GM18505 (cell line): ENCODE measurements at regions not wholly inside any gene's neighbourhood (a gene's known extent, or its start where the extent isn't known, plus 50 kb on each side); places are given as distances from the start of the nearest gene placed in this dataset.

Experiments used
- ATAC-seq: cut with Tn5 transposase; IDR thresholded peaks from one replicate; pipeline ENCODE4 v1.9.1; 2021; ENCODE audit not compliant: unreplicated experiment
- POLR2A ChIP-seq: IDR thresholded peaks from 4 replicates; pipeline ENCODE4 v1.6.1; 2011; ENCODE audit warnings: borderline replicate concordance; ENCODE audit not compliant: insufficient read depth, insufficient read length; ENCODE audit errors: extremely low read depth

GRCh38 chr1:95716097-95716496, 482.1 kb downstream of the RWDD3 start:
- ATAC-seq, result no peak
- no peak for TF ChIP-seq POLR2A

DNA sequence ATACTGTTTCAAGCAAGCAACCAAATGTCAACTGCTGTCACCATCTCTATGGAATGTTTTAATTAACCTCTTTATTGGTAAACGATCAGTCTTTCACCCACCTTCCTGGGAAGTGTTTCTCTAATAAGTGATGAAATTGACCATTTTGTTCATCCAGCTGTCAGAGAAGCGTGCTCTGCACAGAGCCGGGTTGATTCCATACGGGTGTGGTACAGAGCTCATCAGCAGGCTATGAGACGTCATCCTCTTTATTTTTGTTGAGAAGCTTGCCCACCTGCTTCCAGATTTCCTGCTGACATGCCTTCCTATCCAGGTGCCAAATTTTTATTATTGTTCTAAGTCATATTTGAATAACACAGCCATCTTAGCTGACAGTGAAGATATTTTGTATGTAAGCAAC, 482.5 kb downstream of the RWDD3 start:
- TF ChIP-seq POLR2A, result no peak

GRCh38 chr1:95723346-95723745, 489.3 kb downstream of the RWDD3 start:
- ATAC-seq, result no peak

More for the DNA sequence above, 482.5 kb downstream of the RWDD3 start:
- no peak for ATAC-seq

GRCh38 chr1:95728841-95729240, 494.8 kb downstream of the RWDD3 start:
- TF ChIP-seq POLR2A, result no peak
- ATAC-seq, result no peak

More at GRCh38 chr1:95723346-95723745, 489.3 kb downstream of the RWDD3 start:
- no peak for TF ChIP-seq POLR2A

GRCh38 chr1:95730986-95731385, 497.0 kb downstream of the RWDD3 start:
- no peak for ATAC-seq
- no peak for TF ChIP-seq POLR2A

- TF ChIP-seq POLR2A, result no peak
- ATAC-seq, result no peak
Measured at GRCh38 chr1:95731466-95731865, 497.5 kb downstream of the RWDD3 start.

DNA sequence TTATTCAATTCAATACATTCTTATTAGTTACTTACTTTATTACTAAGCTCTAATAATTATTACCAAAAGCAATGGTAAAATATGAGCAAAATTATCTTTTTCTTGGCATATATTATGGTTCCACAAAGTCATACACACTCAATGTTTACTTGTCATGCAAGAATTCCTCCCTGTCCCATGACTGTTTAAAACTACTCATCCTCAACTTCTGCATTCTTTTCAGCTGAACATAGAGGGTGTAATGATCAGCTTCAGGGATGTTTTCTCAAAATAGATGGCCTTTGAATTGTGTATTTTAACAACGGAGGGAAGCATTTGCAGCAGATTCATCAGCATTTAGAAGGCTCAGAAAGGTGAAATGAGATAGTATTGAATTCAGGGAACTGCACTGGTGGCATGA, 499.0 kb downstream of the RWDD3 start:
- no peak for ATAC-seq
- no peak for TF ChIP-seq POLR2A

GRCh38 chr1:95733671-95734070, 499.7 kb downstream of the RWDD3 start:
- ATAC-seq, result no peak
- no peak for TF ChIP-seq POLR2A

DNA sequence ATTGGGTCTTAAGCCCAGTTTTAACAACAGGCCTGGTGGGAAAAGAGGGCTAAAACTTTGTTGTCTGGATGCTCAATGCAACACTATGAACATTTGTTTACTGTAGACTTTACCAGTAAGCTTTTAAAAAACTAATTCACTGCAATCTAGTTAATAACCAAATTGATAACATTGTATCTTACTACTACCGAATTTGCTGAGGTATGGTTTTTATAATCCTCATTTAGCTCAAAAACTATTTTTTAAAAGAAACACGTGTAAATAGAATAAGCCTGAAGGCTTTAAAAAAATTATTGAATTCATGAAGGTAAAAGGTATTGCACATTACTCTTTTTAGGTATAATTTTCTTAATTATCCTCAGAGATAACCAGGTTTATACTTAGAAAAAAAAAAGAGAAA, 500.6 kb downstream of the RWDD3 start:
- TF ChIP-seq POLR2A, result no peak
- no peak for ATAC-seq

- ATAC-seq, result no peak
- no peak for TF ChIP-seq POLR2A
Measured at GRCh38 chr1:95742591-95743089, 508.6 kb downstream of the RWDD3 start.

DNA sequence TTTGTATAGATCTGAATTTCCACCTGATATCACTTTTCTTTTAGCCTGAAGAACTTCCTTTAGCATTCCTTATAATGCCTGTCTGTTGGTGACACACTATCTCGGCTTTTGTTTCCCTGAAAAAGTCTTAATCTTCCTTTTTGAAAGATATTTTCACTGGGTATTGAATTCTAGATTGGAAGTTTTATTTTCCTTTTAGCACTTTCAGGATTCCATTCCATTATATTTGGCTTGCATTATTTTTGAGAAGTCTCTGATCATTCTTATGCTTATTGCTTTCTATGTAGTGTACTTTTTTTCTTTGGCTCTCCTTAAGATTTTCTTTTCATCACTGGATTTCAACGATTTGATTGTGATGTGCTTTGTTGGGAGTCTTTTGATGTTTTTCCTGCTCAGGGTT, 510.7 kb downstream of the RWDD3 start:
- no peak for ATAC-seq
- no peak for TF ChIP-seq POLR2A

DNA sequence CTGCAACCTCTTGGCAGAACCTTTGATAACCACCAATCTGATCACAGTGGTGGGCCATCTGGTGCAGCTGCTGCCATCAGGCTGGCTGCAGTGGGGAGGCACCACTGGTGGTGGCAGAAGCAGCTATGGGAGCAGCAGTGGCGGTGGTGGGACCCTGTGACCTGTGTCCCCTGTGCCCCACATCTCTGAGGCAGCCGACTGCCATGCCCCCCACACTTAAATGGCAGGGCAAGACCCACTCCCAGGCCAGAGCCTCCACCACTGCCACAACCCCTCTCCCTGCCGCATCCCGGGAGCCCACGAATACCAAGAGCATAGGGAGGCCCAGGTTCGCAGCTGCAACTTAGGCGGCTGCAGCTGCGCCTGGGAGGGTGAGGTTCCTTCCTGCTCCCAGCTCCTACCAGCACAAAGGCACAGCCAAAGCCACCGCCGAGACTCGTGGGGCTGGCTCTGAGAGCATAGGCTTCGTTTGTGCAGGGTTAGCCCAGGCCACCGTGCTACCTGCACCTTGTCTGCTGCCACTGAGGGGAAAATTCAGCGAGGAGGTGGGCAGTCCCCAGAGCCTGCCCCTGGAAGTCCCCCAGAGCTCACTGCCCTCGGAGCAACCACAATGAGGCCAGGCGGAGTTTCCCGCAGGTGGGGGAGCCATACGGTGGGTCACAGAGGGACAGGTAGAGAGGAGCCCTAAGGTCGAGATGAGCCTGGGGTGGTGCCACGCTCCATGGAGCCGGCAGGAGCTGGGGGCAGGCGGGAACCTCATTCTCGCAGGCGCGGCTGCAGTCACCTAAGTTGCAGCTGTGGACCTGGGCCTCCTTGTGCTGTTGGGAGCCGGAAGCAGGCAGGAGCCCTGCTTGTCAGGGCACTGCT, 518.7 kb downstream of the RWDD3 start:
- no peak for ATAC-seq
- TF ChIP-seq POLR2A, result no peak

DNA sequence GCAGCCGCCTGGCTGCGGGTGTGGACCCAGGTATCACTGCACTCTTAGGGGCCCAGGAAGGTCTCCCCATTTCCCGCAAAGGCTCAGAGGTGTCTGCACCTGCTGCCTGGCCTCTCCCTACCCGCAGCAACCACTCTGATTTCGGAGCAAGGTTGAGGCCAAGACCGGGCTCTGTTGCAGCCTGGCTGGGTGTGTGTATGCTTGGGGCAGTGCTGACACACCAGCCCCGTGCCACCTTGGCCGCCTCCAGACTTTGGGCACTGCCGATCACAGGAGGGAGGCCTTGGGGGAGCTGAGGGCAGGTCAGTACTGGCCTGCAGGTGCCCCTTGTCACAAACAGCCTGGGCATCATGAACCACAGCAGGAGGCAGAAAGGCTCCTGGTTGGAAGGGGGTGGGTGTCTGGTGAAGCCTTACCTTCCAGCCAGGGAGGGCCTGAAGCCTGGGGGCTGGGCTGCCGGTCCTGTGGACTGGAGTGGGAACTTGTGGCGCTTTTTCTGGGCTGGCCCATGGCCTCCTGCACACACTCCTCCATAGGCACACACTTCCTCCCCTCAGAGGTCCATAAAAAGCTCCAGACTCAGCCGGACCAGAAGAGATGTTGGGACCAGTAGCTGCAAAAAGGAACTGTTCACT, 519.5 kb downstream of the RWDD3 start:
- no peak for ATAC-seq
- no peak for TF ChIP-seq POLR2A

- no peak for TF ChIP-seq POLR2A
- no peak for ATAC-seq
Measured at GRCh38 chr1:95754412-95754811, 520.4 kb downstream of the RWDD3 start.
